SU-DHL-6 (cell line): ENCODE measurements at regions not wholly inside any gene's neighbourhood (a gene's known extent, or its start where the extent isn't known, plus 50 kb on each side); places are given as distances from the start of the nearest gene placed in this dataset.

ENCODE experiments used
- CTCF ChIP-seq: fragments of 200-600 bp; sonication (generic); IDR thresholded peaks from one replicate; pipeline ENCODE4 v1.5.1; 2017; ENCODE audit warnings: antibody characterized with exemption, mild to moderate bottlenecking, low read length, moderate library complexity; ENCODE audit not compliant: insufficient read depth, poor library complexity, severe bottlenecking
- EZH2phosphoT487 ChIP-seq: fragments of 200-600 bp; sonication (generic), shearing (Covaris generic); conservative IDR thresholded peaks from 2 replicates; pipeline ENCODE4 v1.6.1; 2018; ENCODE audit warnings: mild to moderate bottlenecking, antibody characterized with exemption, low read length, moderate library complexity, mixed read lengths

DNA sequence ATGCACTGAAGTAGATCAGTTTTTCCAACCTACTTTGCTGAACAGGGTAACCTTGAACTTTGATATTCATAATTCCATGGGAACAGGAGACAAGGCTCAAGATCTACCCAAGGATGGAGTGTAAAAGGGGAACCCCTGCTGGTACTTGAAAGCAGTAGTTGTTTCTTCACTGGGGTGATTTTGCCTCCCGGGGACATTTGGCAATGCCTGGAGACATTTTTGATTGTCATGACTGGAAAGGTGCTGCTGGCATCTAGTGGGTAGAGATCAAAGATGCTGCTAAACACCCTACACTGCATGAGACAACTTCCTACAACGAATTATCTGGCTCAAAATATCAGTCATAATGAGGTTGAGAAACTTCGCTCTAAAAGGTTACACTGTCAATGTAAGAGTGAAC lies 214.8 kb upstream of the CTBP2 start:
- TF ChIP-seq CTCF (no peak), EZH2phosphoT487 (no peak)
